ENCODE measurements at regions not wholly inside any gene's neighbourhood (a gene's known extent, or its start where the extent isn't known, plus 50 kb on each side); places are given as distances from the start of the nearest gene placed in this dataset.

- TF ChIP-seq, protein P1, sequence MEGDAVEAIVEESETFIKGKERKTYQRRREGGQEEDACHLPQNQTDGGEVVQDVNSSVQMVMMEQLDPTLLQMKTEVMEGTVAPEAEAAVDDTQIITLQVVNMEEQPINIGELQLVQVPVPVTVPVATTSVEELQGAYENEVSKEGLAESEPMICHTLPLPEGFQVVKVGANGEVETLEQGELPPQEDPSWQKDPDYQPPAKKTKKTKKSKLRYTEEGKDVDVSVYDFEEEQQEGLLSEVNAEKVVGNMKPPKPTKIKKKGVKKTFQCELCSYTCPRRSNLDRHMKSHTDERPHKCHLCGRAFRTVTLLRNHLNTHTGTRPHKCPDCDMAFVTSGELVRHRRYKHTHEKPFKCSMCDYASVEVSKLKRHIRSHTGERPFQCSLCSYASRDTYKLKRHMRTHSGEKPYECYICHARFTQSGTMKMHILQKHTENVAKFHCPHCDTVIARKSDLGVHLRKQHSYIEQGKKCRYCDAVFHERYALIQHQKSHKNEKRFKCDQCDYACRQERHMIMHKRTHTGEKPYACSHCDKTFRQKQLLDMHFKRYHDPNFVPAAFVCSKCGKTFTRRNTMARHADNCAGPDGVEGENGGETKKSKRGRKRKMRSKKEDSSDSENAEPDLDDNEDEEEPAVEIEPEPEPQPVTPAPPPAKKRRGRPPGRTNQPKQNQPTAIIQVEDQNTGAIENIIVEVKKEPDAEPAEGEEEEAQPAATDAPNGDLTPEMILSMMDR (IDR thresholded peaks at IDR 0.05): no peak
- no peak for DNase-seq (ENCODE audit: low spot score)
- no peak for ATAC-seq (ENCODE audit: low FRiP score)
Measured at GRCh38 chr9:38138276-38138675, 69.2 kb upstream of the SHB start.

DNA sequence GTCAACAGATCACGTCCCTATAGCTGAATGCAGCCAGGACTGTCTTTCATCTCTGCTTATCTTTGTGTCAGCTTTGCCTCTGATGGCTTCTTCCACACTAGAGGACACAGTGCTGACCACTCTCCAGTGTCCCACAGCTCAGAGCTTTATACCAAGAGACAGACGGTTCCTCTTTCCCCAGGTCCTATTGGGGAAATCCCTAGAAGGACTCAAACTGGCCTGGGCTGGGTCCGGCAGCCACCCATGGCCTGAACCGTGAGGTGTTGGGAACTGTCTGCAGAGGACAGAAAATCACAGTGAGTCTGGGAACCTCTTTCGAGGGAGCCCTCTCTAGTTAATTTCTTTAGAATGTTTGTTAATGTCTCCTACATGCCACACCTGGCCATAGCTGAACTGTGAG lies 68.3 kb upstream of the SHB start:
- DNase-seq (ENCODE audit: low spot score) (no peak), ATAC-seq (ENCODE audit: low FRiP score) (no peak)
- TF ChIP-seq, protein P1 (IDR thresholded peaks at IDR 0.05): no peak

GRCh38 chr9:38136386-38136785 lies 67.4 kb upstream of the SHB start:
- no peak for DNase-seq (ENCODE audit: low spot score)
- no peak for ATAC-seq (ENCODE audit: low FRiP score)
- TF ChIP-seq, protein P1 (IDR thresholded peaks at IDR 0.05): no peak

- ATAC-seq (ENCODE audit: low FRiP score): no peak
- DNase-seq (ENCODE audit: low spot score): no peak
- TF ChIP-seq, protein P1 (IDR thresholded peaks at IDR 0.05): no peak
Measured at GRCh38 chr9:38134611-38135237, 65.7 kb upstream of the SHB start.

- DNase-seq (ENCODE audit: low spot score) (no peak), ATAC-seq (ENCODE audit: low FRiP score) (no peak)
- TF ChIP-seq, protein P1 (IDR thresholded peaks at IDR 0.05): no peak
Measured at GRCh38 chr9:38133595-38133994, 64.6 kb upstream of the SHB start.

DNA sequence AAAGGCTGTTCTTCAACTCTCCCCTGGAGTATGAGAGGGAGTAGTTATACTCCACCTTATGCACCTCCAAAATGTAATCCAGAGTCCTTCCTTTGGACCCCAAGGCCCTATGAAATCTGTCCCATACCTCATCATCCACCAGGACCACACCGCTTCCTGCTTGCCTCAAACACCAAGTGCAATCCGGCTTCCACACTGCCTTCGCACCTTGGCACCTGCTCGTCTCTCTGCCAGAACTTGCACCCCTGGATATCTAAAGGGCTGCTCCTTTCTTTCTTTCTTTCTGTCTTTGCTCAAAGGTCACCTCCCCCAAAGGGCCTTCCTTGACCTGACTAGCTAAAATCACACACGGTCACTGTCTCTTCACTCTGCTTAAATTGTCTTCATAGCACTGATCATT lies 63.9 kb upstream of the SHB start:
- TF ChIP-seq, protein P1 (IDR thresholded peaks at IDR 0.05): no peak
- DNase-seq (ENCODE audit: low spot score) (no peak), ATAC-seq (ENCODE audit: low FRiP score) (no peak)

DNA sequence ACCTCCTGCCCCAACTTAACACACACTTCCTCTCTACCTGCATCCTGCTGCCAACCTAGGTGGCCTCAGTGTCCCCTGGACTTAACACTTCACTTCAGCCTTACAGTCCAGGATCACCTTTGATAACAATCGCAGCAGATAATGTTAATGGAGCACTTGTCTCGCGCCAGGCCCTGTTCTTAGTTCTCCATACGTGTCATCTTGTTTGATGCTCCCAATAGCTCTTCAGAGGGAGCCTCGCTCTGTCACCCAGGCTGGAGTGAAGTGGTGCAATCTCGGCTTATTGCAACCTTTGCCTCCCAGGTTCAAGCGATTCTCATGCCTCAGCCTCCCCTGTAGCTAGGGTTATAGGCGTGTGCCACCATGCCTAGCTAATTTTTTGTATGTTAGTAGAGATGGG lies 62.7 kb upstream of the SHB start:
- no peak for DNase-seq (ENCODE audit: low spot score)
- no peak for ATAC-seq (ENCODE audit: low FRiP score)

More for the DNA sequence above, 62.7 kb upstream of the SHB start:
- TF ChIP-seq, protein P1 (IDR thresholded peaks at IDR 0.05): no peak

Measured in omental fat pad (tissue), 3 donors.